Naive thymus-derived CD8-positive, alpha-beta T cell (primary cell): ENCODE measurements at regions not wholly inside any gene's neighbourhood (a gene's known extent, or its start where the extent isn't known, plus 50 kb on each side); places are given as distances from the start of the nearest gene placed in this dataset.

ENCODE experiments used
- ATAC-seq, 2 donors: fragments of 150-1000 bp; cut with Tn5 transposase in 1 of 2; sonication (Bioruptor Pico), chemical (Tn5 transposase) in 1 of 2; 1 replicate in 1 of 2; 2 replicates in 1 of 2; pipeline ENCODE4 v1.10.0; 2021; ENCODE audit warnings: mild to moderate bottlenecking in 2 of 2, moderate library complexity in 2 of 2
- POLR2A ChIA-PET: fragments of 350-600 bp; sonication (Branson Sonifier 250); formaldehyde crosslinking; loops from one replicate; lab custom pipeline; 2021; ENCODE audit warnings: antibody characterized with exemption; lab: Charles Lee
- DNase-seq, 10 donors: peaks; one replicate each; pipeline versions ENCODE4 v3.0.0 to v3.0.0-alpha.2; 2020 to 2022
- H3K27ac Mint-ChIP-seq, 10 donors: one replicate each; pipeline ENCODE4 v1.8.0; 2020 to 2022; ENCODE audit warnings: mild to moderate bottlenecking in 10 of 10, mixed read lengths in 10 of 10, moderate library complexity in 4 of 10, inconsistent platforms in 1 of 10
- H3K27me3 Mint-ChIP-seq, 5 donors: one replicate each; pipeline ENCODE4 v1.8.0; 2021 to 2022; ENCODE audit warnings: mixed read lengths in 5 of 5
- H3K36me3 Mint-ChIP-seq, 3 donors: one replicate each; pipeline ENCODE4 v1.8.0; 2020 to 2022; ENCODE audit warnings: mixed read lengths in 3 of 3, mild to moderate bottlenecking in 2 of 3, inconsistent platforms in 1 of 3
- H3K4me1 Mint-ChIP-seq, 4 donors: one replicate each; pipeline ENCODE4 v1.8.0; 2021 to 2022; ENCODE audit warnings: mixed read lengths in 4 of 4
- H3K4me3 Mint-ChIP-seq, 10 donors: one replicate each; pipeline ENCODE4 v1.8.0; 2020 to 2022; ENCODE audit warnings: mild to moderate bottlenecking in 10 of 10, mixed read lengths in 10 of 10, moderate library complexity in 6 of 10, inconsistent platforms in 1 of 10
- H3K9me3 Mint-ChIP-seq, 9 donors: one replicate each; pipeline ENCODE4 v1.8.0; 2020 to 2022; ENCODE audit warnings: mixed read lengths in 9 of 9, mild to moderate bottlenecking in 3 of 9, inconsistent platforms in 1 of 9, moderate library complexity in 1 of 9

DNA sequence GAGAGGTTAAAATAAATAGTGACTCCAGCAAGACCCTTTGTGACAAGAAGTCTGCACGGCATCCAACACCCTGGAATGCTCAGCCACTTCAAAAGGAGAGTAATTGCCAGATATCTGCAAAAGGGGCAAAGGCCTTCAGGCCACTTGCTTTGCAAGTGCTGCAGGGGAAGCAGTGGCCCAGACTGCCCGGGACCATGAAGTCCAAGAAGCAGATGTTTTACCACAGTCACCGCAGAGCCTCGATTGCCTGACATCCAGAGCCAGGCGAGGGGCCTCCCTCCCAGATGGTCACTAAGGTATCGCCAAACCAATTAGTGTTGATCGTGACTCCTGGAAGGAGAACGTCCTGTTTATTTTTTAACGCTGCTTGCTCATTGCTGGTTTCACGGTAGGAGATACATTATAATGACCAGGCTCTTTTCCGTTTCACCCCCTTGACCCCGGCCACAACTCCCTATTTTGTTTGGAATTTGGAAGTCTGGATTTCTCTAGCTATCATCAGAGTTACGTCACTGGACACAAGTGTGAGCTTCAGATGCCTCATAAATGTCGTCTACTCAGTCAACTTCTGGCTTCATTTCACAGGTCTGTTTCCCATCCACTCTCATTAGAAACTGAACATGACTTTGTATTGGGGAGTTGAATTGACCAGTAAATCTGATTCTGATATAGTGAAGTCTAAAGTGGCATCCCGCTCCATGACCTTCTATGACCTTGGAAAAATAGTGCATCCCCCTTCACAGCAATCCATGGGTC, 276.2 kb downstream of the WDR11 start:
- ATAC-seq (no peak), DNase-seq (no peak)
- POLR2A ChIA-PET = no interaction called here
- peaks cover 0 to 10% (median 0%) of the 10 kb centered on the region in 9 donors for H3K9me3 Mint-ChIP-seq
- no peak overlapping the region for H3K4me3 Mint-ChIP-seq
- H3K36me3 Mint-ChIP-seq = no peaks in the 10 kb centered on the region
- no peaks in the 10 kb centered on the region for H3K4me1 Mint-ChIP-seq
- peaks cover 0 to 9% (median 3%) of the 10 kb centered on the region in 5 donors for H3K27me3 Mint-ChIP-seq
- no peak overlapping the region for H3K27ac Mint-ChIP-seq

DNA sequence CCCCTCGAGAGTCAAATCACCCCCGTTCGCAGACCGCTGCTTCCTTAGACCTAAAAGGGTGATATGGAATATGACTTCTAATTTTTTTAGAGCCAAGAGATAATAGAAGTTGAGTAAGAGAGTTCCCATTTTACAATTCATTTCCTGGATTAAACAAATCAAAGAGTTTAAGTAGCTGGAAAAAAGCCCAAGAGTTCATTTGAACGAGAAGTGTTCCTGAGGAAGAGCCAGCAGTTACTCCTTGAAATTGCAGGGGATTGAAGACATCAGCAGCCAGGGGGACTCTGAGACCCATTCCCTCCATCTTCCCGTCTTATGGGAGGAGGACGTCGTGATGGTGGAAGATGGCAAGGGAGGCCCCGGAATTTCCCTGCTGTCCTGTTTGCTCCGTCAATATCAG, 277.0 kb downstream of the WDR11 start:
- DNase-seq (no peak), ATAC-seq (no peak)
- H3K27ac Mint-ChIP-seq = no peak overlapping the region
- POLR2A ChIA-PET = no interaction called here
- peaks cover 0 to 9% (median 2%) of the 10 kb centered on the region in 5 donors for H3K27me3 Mint-ChIP-seq
- H3K36me3 Mint-ChIP-seq = no peaks in the 10 kb centered on the region
- H3K4me1 Mint-ChIP-seq = no peaks in the 10 kb centered on the region
- no peak overlapping the region for H3K4me3 Mint-ChIP-seq
- peaks cover 0 to 9% (median 0%) of the 10 kb centered on the region in 9 donors for H3K9me3 Mint-ChIP-seq

DNA sequence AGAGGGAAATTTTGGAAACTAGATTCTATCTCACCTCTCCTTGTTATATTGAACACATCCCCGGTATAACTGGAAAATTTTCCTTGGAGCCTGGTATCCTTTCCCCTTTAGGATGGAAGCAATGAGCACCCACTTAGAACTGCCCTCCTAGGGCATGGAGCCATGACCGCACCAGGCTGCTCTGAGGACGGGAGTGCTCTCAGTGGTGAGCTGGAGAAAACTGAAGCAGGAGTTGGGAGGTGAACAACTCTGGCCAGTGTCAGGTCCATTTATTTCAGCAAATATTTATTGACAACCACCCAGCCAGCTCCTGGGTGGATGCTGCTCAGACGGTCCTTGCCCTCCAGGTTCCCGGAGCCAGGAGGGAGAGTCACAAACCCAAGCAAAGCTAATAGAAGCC, 278.1 kb downstream of the WDR11 start:
- no peak overlapping the region for H3K4me3 Mint-ChIP-seq
- H3K9me3 Mint-ChIP-seq = peaks cover 0 to 8% (median 0%) of the 10 kb centered on the region in 9 donors
- POLR2A ChIA-PET = no interaction called here
- no peaks in the 10 kb centered on the region for H3K4me1 Mint-ChIP-seq
- DNase-seq (no peak), ATAC-seq (no peak)
- no peaks in the 10 kb centered on the region for H3K36me3 Mint-ChIP-seq
- peaks cover 0 to 9% (median 3%) of the 10 kb centered on the region in 5 donors for H3K27me3 Mint-ChIP-seq
- H3K27ac Mint-ChIP-seq = peak overlapping the region in 1 of 10 donors; percentile 49

DNA sequence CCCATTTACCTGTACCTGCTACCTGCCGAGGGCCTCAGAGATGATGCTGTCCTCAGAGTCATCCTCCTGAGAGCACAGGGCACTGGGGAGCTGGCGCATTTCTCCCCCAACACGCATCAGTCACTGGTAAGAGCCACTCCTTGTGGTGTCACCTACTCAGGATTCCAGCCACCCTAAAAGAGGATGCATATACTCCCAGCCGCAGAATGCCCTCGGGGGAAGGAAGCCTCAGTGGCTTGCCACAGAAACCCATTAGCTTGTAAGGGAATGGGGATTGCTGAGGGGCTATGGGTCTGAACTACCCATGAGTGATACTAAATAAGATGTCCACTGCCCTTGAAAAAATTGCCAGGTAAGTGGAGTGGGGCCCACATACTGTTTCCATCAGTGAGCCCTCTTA, 279.2 kb downstream of the WDR11 start:
- peak overlapping the region in 1 of 10 donors; percentile 20 for H3K27ac Mint-ChIP-seq
- no peaks in the 10 kb centered on the region for H3K36me3 Mint-ChIP-seq
- H3K27me3 Mint-ChIP-seq = peaks cover 0 to 13% (median 3%) of the 10 kb centered on the region in 5 donors
- ATAC-seq (no peak), DNase-seq (no peak)
- no peak overlapping the region for H3K4me3 Mint-ChIP-seq
- peaks cover 0 to 8% (median 0%) of the 10 kb centered on the region in 9 donors for H3K9me3 Mint-ChIP-seq
- H3K4me1 Mint-ChIP-seq = no peaks in the 10 kb centered on the region
- POLR2A ChIA-PET = no interaction called here

DNA sequence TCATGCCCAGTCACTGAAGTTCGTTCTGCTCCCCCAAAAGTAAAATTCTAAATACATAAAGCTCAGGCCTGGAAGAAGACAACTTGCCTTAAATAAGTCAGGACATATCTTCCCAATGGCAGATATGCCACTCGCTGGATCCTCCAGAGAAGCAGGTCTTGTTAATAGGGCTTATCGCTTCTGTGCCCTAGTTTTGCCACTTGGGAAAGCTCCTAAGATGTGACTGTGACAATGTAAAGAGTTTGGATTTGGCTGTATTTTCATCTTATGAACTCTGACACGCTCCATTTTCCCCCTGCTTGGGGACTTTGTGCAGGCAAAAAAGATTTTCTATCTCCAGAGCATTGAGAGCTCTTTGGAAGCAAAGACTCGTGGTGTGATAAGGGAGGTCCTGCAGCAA, 279.9 kb downstream of the WDR11 start:
- Mint-ChIP-seq H3K27me3 (peaks cover 0 to 13% (median 3%) of the 10 kb centered on the region in 5 donors), H3K4me1 (no peaks in the 10 kb centered on the region), H3K27ac (no peak overlapping the region), H3K4me3 (no peak overlapping the region), H3K36me3 (no peaks in the 10 kb centered on the region), H3K9me3 (peaks cover 0 to 8% (median 0%) of the 10 kb centered on the region in 9 donors)
- POLR2A ChIA-PET = no interaction called here
- no peak for ATAC-seq
- DNase-seq = no peak

DNA sequence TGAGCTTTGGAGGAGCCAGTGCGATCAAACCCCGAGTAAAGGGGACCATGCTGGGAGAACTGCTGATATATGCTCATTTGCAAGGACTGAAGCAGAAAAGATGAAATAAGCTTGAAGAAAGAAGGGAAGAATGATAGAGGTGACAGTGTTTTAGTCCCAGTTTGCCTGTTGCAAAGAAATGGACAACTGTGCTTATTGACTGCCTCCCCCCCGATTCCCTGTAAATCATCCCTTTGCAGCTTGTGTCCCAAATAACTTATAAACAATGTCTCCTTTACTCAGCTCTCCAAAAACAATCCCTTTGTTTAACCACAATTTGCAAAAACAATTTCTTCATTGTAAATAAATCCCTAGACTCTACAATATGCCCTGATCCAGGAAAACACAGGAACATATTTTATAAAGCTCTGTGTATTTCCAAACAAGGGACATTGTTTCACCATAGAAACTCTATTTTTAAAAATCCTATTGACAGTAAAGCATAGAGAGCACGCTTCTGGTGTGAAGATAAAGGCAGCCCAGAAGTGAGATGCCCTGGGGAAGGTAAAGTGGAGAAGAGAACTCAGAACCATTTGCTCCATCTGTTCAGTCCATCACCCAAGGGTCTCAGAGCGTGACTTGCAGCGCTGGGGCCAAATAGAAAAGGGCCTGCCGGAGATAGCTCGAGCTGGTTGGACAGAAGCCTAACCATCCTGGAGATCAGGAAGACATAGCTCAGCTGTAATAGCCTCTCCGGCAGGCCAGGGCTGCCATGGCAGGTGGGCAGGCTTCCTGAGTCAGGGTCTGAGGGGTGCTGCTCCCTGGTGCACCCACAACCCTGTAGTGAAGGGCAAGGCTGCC, 280.5 kb downstream of the WDR11 start:
- no peak for DNase-seq
- peaks cover 0 to 16% (median 8%) of the 10 kb centered on the region in 5 donors for H3K27me3 Mint-ChIP-seq

DNA sequence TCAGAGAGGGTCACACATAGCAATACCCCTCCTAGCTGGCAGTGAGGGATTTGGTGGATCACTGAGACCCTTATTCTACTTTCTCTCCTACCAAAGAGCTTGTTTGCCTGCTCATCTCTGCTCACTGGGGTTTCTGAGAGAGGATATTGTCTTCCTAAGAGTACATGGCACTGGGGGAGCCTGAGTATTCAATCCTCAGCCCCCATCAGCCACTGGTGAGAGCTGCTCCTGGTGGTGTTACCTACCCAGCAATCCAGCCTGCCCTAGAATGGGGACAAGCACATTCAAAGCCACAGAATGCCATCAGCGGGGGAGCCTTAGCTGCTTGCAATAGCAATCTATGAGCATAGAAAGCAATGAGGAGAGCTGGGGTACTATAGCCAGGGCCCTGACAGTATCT, 281.1 kb downstream of the WDR11 start:
- Mint-ChIP-seq H3K27me3 (peaks cover 0 to 15% (median 8%) of the 10 kb centered on the region in 5 donors), H3K27ac (no peak overlapping the region), H3K36me3 (no peaks in the 10 kb centered on the region), H3K9me3 (peaks cover 0 to 13% (median 0%) of the 10 kb centered on the region in 9 donors), H3K4me1 (no peaks in the 10 kb centered on the region), H3K4me3 (no peak overlapping the region)
- POLR2A ChIA-PET = no interaction called here
- ATAC-seq = no peak
- DNase-seq = no peak

More for the DNA sequence above, 280.5 kb downstream of the WDR11 start:
- Mint-ChIP-seq H3K4me3 (no peak overlapping the region), H3K4me1 (no peaks in the 10 kb centered on the region), H3K9me3 (peaks cover 0 to 13% (median 0%) of the 10 kb centered on the region in 9 donors), H3K36me3 (no peaks in the 10 kb centered on the region), H3K27ac (no peak overlapping the region)
- ATAC-seq = no peak
- POLR2A ChIA-PET = no interaction called here

DNA sequence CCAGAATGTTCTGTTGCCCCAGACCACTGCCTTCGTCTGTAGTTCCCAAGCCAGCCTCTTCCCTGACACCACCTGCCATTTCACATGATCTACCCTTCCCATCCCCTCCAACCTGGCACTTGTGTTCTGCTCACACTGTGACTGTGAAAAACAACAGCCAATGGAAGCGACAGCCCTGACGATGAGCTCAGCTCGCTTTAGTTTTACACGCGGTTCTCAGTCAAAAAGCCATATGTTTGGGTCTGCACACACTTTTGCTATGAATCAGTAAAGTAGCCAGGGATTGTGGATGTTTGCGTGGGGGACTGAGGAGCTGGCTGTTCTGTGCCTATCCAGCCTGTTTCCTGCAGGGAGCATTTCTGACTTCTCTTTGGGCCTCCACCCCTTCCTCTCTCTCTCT, 282.7 kb downstream of the WDR11 start:
- POLR2A ChIA-PET = no interaction called here
- DNase-seq (no peak), ATAC-seq (no peak)
- Mint-ChIP-seq H3K4me1 (no peaks in the 10 kb centered on the region), H3K27me3 (peaks cover 0 to 15% (median 8%) of the 10 kb centered on the region in 5 donors), H3K36me3 (no peaks in the 10 kb centered on the region), H3K9me3 (peaks cover 0 to 13% (median 0%) of the 10 kb centered on the region in 9 donors), H3K4me3 (peak overlapping the region in 1 of 10 donors; percentile 49), H3K27ac (no peak overlapping the region)

DNA sequence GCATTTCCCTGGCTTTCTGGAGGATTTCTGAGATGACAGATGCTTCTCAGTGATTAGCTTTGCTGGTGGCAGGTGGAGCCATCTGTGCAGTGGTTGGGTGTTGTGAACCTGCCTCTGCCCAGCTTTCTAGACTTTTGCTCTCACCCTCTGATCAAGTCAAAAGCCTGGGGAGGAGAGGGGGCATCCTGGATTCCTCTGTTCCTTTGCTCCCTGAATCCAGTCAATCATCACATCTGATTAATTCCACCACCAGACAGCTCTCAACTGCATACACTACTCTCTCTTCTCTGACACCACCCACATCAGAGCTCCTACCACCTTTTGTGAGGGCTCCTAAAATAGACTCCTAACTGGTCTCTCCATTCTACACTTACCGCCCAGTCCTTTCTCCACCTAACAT, 283.5 kb downstream of the WDR11 start:
- POLR2A ChIA-PET = no interaction called here

DNA sequence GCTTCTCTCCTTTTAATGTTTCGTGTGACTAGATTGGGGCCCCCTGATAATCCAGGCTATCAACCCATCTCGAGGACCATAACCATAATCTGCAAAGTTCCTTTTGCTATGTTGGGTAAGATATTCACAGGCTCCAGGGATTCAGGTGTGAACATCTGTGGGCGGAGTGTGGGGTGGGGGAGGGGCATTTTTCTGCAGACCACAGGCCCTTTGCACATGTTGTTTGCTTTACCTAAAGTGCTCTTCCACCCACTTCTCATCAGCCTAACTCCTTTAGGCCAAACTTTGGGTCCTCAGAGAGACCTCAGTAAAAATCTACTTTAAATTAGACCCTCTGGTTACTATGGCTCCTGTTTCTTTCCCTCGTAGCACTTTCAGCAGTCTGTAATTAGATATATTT, 284.4 kb downstream of the WDR11 start:
- Mint-ChIP-seq H3K4me1 (no peaks in the 10 kb centered on the region), H3K4me3 (no peak overlapping the region), H3K27me3 (peaks cover 0 to 11% (median 5%) of the 10 kb centered on the region in 5 donors), H3K27ac (no peak overlapping the region), H3K9me3 (peaks cover 0 to 13% (median 3%) of the 10 kb centered on the region in 9 donors), H3K36me3 (no peaks in the 10 kb centered on the region)
- POLR2A ChIA-PET = no interaction called here
- DNase-seq (no peak), ATAC-seq (no peak)

More for the DNA sequence above, 283.5 kb downstream of the WDR11 start:
- peaks cover 0 to 11% (median 5%) of the 10 kb centered on the region in 5 donors for H3K27me3 Mint-ChIP-seq
- peaks cover 0 to 13% (median 3%) of the 10 kb centered on the region in 9 donors for H3K9me3 Mint-ChIP-seq
- H3K4me3 Mint-ChIP-seq = no peak overlapping the region
- H3K4me1 Mint-ChIP-seq = no peaks in the 10 kb centered on the region
- no peak for ATAC-seq
- DNase-seq = no peak
- no peak overlapping the region for H3K27ac Mint-ChIP-seq
- no peaks in the 10 kb centered on the region for H3K36me3 Mint-ChIP-seq

DNA sequence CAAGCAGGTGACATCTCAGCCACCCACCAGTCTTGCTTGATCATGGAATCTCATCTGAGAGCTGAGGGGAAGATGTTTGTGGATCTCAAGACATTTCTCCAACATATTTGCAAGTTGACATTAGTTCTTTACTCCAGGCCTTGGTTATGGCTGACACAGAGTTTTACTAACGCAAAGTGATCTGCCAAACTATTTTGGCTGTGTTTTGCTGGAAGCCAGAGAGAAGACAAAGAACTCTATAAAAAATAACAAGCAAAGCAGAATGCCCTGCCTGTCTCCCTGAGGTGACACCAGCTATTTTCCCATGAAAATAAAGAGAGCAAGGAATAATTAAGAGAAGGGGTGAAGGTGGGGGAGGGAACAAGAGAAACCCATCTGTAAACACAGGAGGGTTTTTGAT, 286.4 kb downstream of the WDR11 start:
- peaks cover 0 to 21% (median 3%) of the 10 kb centered on the region in 9 donors for H3K9me3 Mint-ChIP-seq
- POLR2A ChIA-PET = no interaction called here
- no peak overlapping the region for H3K4me3 Mint-ChIP-seq
- no peaks in the 10 kb centered on the region for H3K4me1 Mint-ChIP-seq
- peaks cover 0 to 11% (median 5%) of the 10 kb centered on the region in 5 donors for H3K27me3 Mint-ChIP-seq
- H3K27ac Mint-ChIP-seq = no peak overlapping the region
- H3K36me3 Mint-ChIP-seq = no peaks in the 10 kb centered on the region
- ATAC-seq = no peak
- no peak for DNase-seq

DNA sequence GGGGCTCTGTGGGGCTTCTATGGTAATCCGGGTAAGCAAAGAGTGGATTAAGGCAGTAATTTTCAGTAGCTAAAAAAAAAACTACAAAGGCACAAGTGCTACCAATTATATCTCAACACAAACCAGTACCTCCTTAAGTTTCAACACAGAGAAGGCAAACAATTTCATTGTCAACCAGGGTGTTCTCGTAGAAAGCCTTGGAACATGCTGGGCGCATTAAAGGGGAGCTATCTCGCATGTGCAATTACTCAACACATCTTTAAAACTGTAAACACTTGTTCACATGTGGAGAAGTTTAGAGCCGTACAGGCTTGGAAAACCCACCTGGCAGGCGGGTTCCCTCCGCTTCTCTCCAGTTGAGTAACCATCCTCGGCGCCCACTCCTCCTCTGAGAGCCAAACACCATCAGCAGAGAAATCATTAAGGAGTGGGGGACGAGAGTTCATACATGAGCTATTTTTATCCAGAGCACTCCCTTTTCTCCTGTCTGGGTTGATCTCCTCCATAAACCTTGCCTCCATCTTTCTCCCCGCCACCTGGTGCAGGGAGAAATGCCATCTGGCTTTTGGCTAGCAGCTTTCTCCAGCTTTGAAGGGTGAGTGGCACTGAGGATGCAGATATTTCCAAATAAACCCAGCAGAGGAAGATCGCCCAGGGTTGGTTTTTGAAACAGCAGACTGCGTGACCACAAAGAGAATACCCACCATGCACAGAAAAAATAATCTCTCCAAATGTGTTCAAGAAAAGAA, 287.1 kb downstream of the WDR11 start:
- no peaks in the 10 kb centered on the region for H3K36me3 Mint-ChIP-seq
- POLR2A ChIA-PET = no interaction called here
- peaks cover 0 to 15% (median 5%) of the 10 kb centered on the region in 5 donors for H3K27me3 Mint-ChIP-seq
- no peak for DNase-seq
- no peak for ATAC-seq
- H3K4me1 Mint-ChIP-seq = no peaks in the 10 kb centered on the region
- no peak overlapping the region for H3K4me3 Mint-ChIP-seq
- no peak overlapping the region for H3K27ac Mint-ChIP-seq
- H3K9me3 Mint-ChIP-seq = peaks cover 0 to 28% (median 7%) of the 10 kb centered on the region in 9 donors
